Type B pancreatic cell (in vitro differentiated cells): ENCODE measurements at regions not wholly inside any gene's neighbourhood (a gene's known extent, or its start where the extent isn't known, plus 50 kb on each side); places are given as distances from the start of the nearest gene placed in this dataset.
"Not testable (repeated sequence)": the region's sequence is repeated elsewhere in the genome, so short reads cannot be mapped to it uniquely, and the experiment has no call there.

Experiments
- DNase-seq: peaks from one replicate; pipeline ENCODE4 v3.0.0; 2021; ENCODE audit warnings: mixed read lengths; ENCODE audit not compliant: unreplicated experiment; ENCODE audit errors: extremely low spot score
- H3K27ac Mint-ChIP-seq: 2 replicates; pipeline ENCODE4 v1.8.0; 2021; ENCODE audit warnings: mild to moderate bottlenecking, mixed read lengths
- H3K27me3 Mint-ChIP-seq: 2 replicates; pipeline ENCODE4 v1.8.0; 2021; ENCODE audit warnings: mixed read lengths
- H3K36me3 Mint-ChIP-seq: 2 replicates; pipeline ENCODE4 v1.8.0; 2021; ENCODE audit warnings: mixed read lengths
- H3K4me1 Mint-ChIP-seq: one replicate; pipeline ENCODE4 v1.8.0; 2021; ENCODE audit warnings: mixed read lengths; ENCODE audit not compliant: unreplicated experiment
- H3K4me3 Mint-ChIP-seq: 2 replicates; pipeline ENCODE4 v1.8.0; 2021; ENCODE audit warnings: mild to moderate bottlenecking, mixed read lengths
- H3K9me3 Mint-ChIP-seq: 2 replicates; pipeline ENCODE4 v1.8.0; 2021; ENCODE audit warnings: mixed read lengths
- CTCF ChIP-seq: fragments of 200-600 bp; sonication (generic); conservative IDR thresholded peaks from 2 replicates; pipeline ENCODE4 v1.5.0; 2021; ENCODE audit warnings: antibody characterized with exemption, mild to moderate bottlenecking

DNA sequence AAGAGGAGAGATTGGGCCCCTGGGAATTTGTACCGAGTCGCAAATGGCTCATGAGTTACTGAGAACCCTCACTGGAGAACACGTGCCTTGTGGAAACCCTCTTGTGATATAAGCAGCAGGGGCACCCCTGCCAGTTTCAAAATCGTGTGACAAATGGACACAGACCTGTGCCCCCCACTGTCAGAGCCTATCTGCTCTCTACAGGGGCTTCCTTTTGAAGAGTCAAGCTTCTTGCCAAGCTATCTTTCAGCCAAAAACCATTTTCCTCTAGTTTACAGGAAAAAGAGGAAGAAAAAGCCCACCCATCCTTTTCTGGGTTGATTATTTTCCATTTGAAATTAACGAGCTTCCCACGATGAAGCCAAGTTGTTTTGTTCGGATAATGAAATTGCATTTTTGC, 64.1 kb upstream of the MPP7 start:
- H3K4me3 Mint-ChIP-seq, result no peak overlapping the region

DNA sequence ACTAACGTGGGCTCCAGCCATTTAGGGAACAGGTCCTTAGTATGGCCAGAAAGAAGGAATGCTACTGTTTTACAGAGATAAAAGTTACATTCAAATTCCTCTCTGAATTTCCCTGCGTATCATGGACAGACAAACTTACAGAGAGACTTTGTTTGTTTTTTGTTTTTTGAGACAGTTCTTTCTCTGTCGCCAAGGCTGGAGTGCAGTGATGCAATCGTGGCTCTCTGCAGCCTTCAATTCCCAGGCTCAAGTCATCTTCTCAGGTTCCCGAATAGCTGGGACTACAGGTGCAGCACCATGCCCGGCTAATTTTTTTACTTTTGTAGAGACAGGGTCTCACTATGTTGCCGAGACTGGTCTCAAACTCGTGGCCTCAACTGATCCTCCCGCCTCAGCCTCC, 64.5 kb upstream of the MPP7 start:
- Mint-ChIP-seq H3K4me3 (no peak overlapping the region), H3K27me3 (peaks cover 6% of the 10 kb centered on the region), H3K27ac (peak overlapping the region; percentile 67), H3K4me1 (peaks cover 20% of the 10 kb centered on the region), H3K36me3 (no peaks in the 10 kb centered on the region), H3K9me3 (peaks cover 4% of the 10 kb centered on the region)
- TF ChIP-seq CTCF, result no peak
- DNase-seq, result no peak

More for the DNA sequence above, 64.1 kb upstream of the MPP7 start:
- peaks cover 6% of the 10 kb centered on the region for H3K27me3 Mint-ChIP-seq
- H3K4me1 Mint-ChIP-seq, result peaks cover 20% of the 10 kb centered on the region
- DNase-seq, result no peak
- no peak for TF ChIP-seq CTCF
- H3K36me3 Mint-ChIP-seq, result no peaks in the 10 kb centered on the region
- H3K27ac Mint-ChIP-seq, result no peak overlapping the region
- peaks cover 4% of the 10 kb centered on the region for H3K9me3 Mint-ChIP-seq

- peak overlapping the region; percentile 67 for H3K27ac Mint-ChIP-seq
- DNase-seq, result no peak
- no peaks in the 10 kb centered on the region for H3K36me3 Mint-ChIP-seq
- H3K4me1 Mint-ChIP-seq, result peaks cover 20% of the 10 kb centered on the region
- H3K4me3 Mint-ChIP-seq, result peak overlapping the region; percentile 75
- H3K9me3 Mint-ChIP-seq, result peaks cover 4% of the 10 kb centered on the region
- TF ChIP-seq CTCF, result no peak
- H3K27me3 Mint-ChIP-seq, result peaks cover 6% of the 10 kb centered on the region
Observed at GRCh38 chr10:28367929-28368484, 65.1 kb upstream of the MPP7 start.

- Mint-ChIP-seq H3K27ac (no peak overlapping the region), H3K36me3 (no peaks in the 10 kb centered on the region), H3K9me3 (peaks cover 4% of the 10 kb centered on the region), H3K4me3 (no peak overlapping the region), H3K4me1 (peaks cover 19% of the 10 kb centered on the region), H3K27me3 (peaks cover 9% of the 10 kb centered on the region)
- DNase-seq, result no peak
- TF ChIP-seq CTCF, result no peak
Observed at GRCh38 chr10:28370107-28370835, 67.4 kb upstream of the MPP7 start.

- not testable (repeated sequence) for H3K9me3 Mint-ChIP-seq, H3K27me3 Mint-ChIP-seq, H3K4me3 Mint-ChIP-seq, DNase-seq, H3K36me3 Mint-ChIP-seq, H3K4me1 Mint-ChIP-seq, H3K27ac Mint-ChIP-seq
Observed at GRCh38 chr10:28371638-28372037, 68.8 kb upstream of the MPP7 start.

GRCh38 chr10:28374036-28374435, 71.2 kb upstream of the MPP7 start:
- Mint-ChIP-seq H3K4me3 (no peak overlapping the region), H3K27me3 (peaks cover 3% of the 10 kb centered on the region), H3K36me3 (no peaks in the 10 kb centered on the region), H3K4me1 (no peaks in the 10 kb centered on the region), H3K9me3 (no peaks in the 10 kb centered on the region), H3K27ac (no peak overlapping the region)
- no peak for TF ChIP-seq CTCF
- DNase-seq, result no peak
